K562 (cell line): ENCODE measurements at regions not wholly inside any gene's neighbourhood (a gene's known extent, or its start where the extent isn't known, plus 50 kb on each side); places are given as distances from the start of the nearest gene placed in this dataset.

Experiments
- ATF2 ChIP-seq: sonication (generic); formaldehyde crosslinking; IDR thresholded peaks from 2 replicates; pipeline ENCODE4 v1.8.1; 2022; ENCODE audit warnings: missing genetic modification reagents
- E2F6 ChIP-seq, 2 experiments: IDR thresholded peaks; 2 replicates each; pipeline ENCODE4 v1.6.1; 2011; ENCODE audit warnings: borderline replicate concordance in 1 of 2, control low read depth in 1 of 2, low read depth in 1 of 2, low read length in 1 of 2, mild to moderate bottlenecking in 1 of 2, mixed read lengths in 1 of 2, moderate library complexity in 1 of 2; ENCODE audit not compliant: insufficient read depth in 1 of 2, insufficient read length in 1 of 2, poor library complexity in 1 of 2, severe bottlenecking in 1 of 2; ENCODE audit errors: extremely low read depth in 1 of 2
- EP300 ChIP-seq: IDR thresholded peaks from 2 replicates; pipeline ENCODE4 v1.6.1; 2012; ENCODE audit warnings: low read length, improper control_type of control experiment
- EZH2 ChIP-seq: IDR thresholded peaks from 2 replicates; pipeline ENCODE4 v1.6.1; 2012; ENCODE audit warnings: low read depth, mild to moderate bottlenecking, inconsistent platforms, low read length, borderline replicate concordance
- FOXA1 ChIP-seq: fragments of 450-650 bp; IDR thresholded peaks from 2 replicates; pipeline ENCODE4 v1.6.1; 2016; ENCODE audit warnings: mild to moderate bottlenecking, borderline replicate concordance
- GABPA ChIP-seq: fragments of 200-800 bp; sonication (Bioruptor generic); conservative IDR thresholded peaks from 2 replicates; pipeline ENCODE4 v1.6.1; 2016; ENCODE audit warnings: low read depth, missing genetic modification characterization, missing compliant biosample characterization
- GTF2E2 ChIP-seq: fragments of 200-800 bp; sonication (Bioruptor generic); IDR thresholded peaks from 2 replicates; pipeline ENCODE4 v1.6.1; 2016; ENCODE audit warnings: missing genetic modification characterization, missing compliant biosample characterization
- KLF16 ChIP-seq: IDR thresholded peaks from 2 replicates; pipeline ENCODE4 v1.6.1; 2016; ENCODE audit warnings: antibody characterized with exemption
- MAX ChIP-seq: sonication (generic); formaldehyde crosslinking; IDR thresholded peaks from 2 replicates; pipeline ENCODE4 v1.9.0; 2022; ENCODE audit warnings: mild to moderate bottlenecking, missing genetic modification reagents
- MCM5 ChIP-seq: fragments of 450-650 bp; IDR thresholded peaks from 2 replicates; pipeline ENCODE4 v1.6.1; 2016; ENCODE audit warnings: low read depth
- PREB ChIP-seq: sonication (generic); formaldehyde crosslinking; IDR thresholded peaks from 2 replicates; pipeline ENCODE4 v1.8.1; 2023; ENCODE audit warnings: mild to moderate bottlenecking, missing genetic modification reagents
- PTRF ChIP-seq: fragments of 450-650 bp; IDR thresholded peaks from 2 replicates; pipeline ENCODE4 v1.6.1; 2016; ENCODE audit warnings: mild to moderate bottlenecking, missing genetic modification characterization, missing compliant biosample characterization
- SFPQ ChIP-seq: fragments of 200-400 bp; formaldehyde crosslinking; IDR thresholded peaks from 2 replicates; pipeline ENCODE4 v1.6.1; 2017; ENCODE audit warnings: mild to moderate bottlenecking, low read depth, low read length, moderate library complexity
- SIRT6 ChIP-seq: IDR thresholded peaks from one replicate; pipeline ENCODE4 v1.6.1; 2012; ENCODE audit warnings: low read depth, mild to moderate bottlenecking, control low read depth, inconsistent platforms, low read length, moderate library complexity
- SLC30A9 ChIP-seq: fragments of 250-450 bp; sonication (Bioruptor Pico); IDR thresholded peaks from 2 replicates; pipeline ENCODE4 v1.8.0; 2022; ENCODE audit warnings: mild to moderate bottlenecking, moderate library complexity
- SMC3 ChIP-seq: conservative IDR thresholded peaks from 2 replicates; pipeline ENCODE4 v1.6.1; 2011; ENCODE audit warnings: low read depth, low read length, improper control_type of control experiment; ENCODE audit not compliant: insufficient read depth
- SNRNP70 ChIP-seq: fragments of 200-400 bp; formaldehyde crosslinking; optimal IDR thresholded peaks from 2 replicates; pipeline ENCODE3; 2017; ENCODE audit warnings: low read depth, low read length
- STAT5A ChIP-seq: IDR thresholded peaks from 2 replicates; pipeline ENCODE4 v1.6.1; 2012; ENCODE audit warnings: low read length, inconsistent platforms, borderline replicate concordance
- TRIM24 ChIP-seq, 2 experiments: fragments of 450-650 bp; IDR thresholded peaks; 2 replicates each; pipeline ENCODE4 v1.6.1; 2016
- USF1 ChIP-seq: sonication (generic); formaldehyde crosslinking; IDR thresholded peaks from 2 replicates; pipeline ENCODE4 v1.9.0; 2022; ENCODE audit warnings: mild to moderate bottlenecking, missing genetic modification reagents
- ZBTB33 ChIP-seq: sonication (generic); formaldehyde crosslinking; IDR thresholded peaks from 2 replicates; pipeline ENCODE4 v1.8.1; 2023; ENCODE audit warnings: mild to moderate bottlenecking, missing genetic modification reagents

- TF ChIP-seq KLF16 = no peak
- no peak for TF ChIP-seq STAT5A
- no peak for TF ChIP-seq PTRF (tag)
- TF ChIP-seq SMC3 = 0 out of 2 replicates have a peak, but pooled peaks have one; percentile 10
- no peak for TF ChIP-seq USF1 (CRISPR knock-in tag)
- TF ChIP-seq GTF2E2 (tag) = no peak
- TF ChIP-seq SNRNP70 = no peak
- TF ChIP-seq GABPA (tag) = no peak
- TF ChIP-seq SLC30A9 (CRISPR knock-in tag) = no peak
- TF ChIP-seq ATF2 = no peak
- no peak for TF ChIP-seq MCM5
- no peak for TF ChIP-seq SIRT6
- TF ChIP-seq MAX (CRISPR knock-in tag) = no peak
- TF ChIP-seq E2F6 (IDR thresholded peaks at IDR 0.05; ENCODE audit: borderline replicate concordance in 1 of 2, extremely low read depth in 1 of 2, insufficient read depth in 1 of 2, insufficient read length in 1 of 2, low read depth in 1 of 2, low read length in 1 of 2, poor library complexity in 1 of 2, severe bottlenecking in 1 of 2) = peak in 1 of 2 experiments; percentile 18
- no peak for TF ChIP-seq SFPQ
- TF ChIP-seq EZH2 = no peak
- no peak for TF ChIP-seq ZBTB33 (CRISPR knock-in tag)
- TF ChIP-seq EP300 = no peak
- TF ChIP-seq PREB (CRISPR knock-in tag) = no peak
- TF ChIP-seq TRIM24 (IDR thresholded peaks at IDR 0.05) = 0 out of 4 replicates have a peak, but pooled peaks of 1 of the 2 experiments have one; percentile 8
- no peak for TF ChIP-seq FOXA1
Observed at GRCh38 chr6:14474816-14475215, 357.2 kb downstream of the CD83 start (continued).
